ENCODE measurements at regions not wholly inside any gene's neighbourhood (a gene's known extent, or its start where the extent isn't known, plus 50 kb on each side); places are given as distances from the start of the nearest gene placed in this dataset.

DNA sequence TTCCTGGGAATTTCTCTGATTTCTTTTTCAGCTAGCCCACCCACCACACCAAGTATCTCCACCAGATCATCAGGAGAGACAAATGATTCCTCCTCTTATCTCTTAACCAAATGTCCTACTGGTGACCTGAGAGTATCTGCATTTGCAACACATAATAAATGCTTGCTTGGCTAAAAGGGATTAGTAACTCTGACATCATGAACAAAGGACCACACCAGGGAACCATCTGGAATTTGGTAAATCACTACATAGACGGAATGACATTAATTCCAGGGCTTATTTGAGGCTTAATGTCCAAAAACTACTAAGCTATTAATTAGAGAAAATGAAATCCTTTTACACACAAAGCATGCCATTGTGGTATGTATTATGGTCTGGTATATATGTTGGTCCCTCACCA is 139.0 kb downstream of the RAP2A start:
- TF ChIP-seq NCOA2 (IDR thresholded peaks at IDR 0.05; ENCODE audit: partially characterized antibody in 2 of 2) (no peak), ELF1 (tag; IDR thresholded peaks at IDR 0.05) (no peak), EP300 (IDR thresholded peaks at IDR 0.05; ENCODE audit: low read length) (no peak), USF1 (CRISPR knock-in tag; IDR thresholded peaks at IDR 0.05) (no peak), PCBP1 (IDR thresholded peaks at IDR 0.05; ENCODE audit: low read depth, low read length, poor library complexity, severe bottlenecking) (no peak), ZFX (CRISPR knock-in tag; IDR thresholded peaks at IDR 0.05) (no peak), SPI1 (IDR thresholded peaks at IDR 0.05; ENCODE audit: borderline replicate concordance, low read depth, low read length) (no peak), CREB3 (tag; conservative IDR thresholded peaks at IDR 0.05; ENCODE audit: low read depth) (no peak)

Measured in K562 (cell line).